ENCODE measurements at regions not wholly inside any gene's neighbourhood (a gene's known extent, or its start where the extent isn't known, plus 50 kb on each side); places are given as distances from the start of the nearest gene placed in this dataset.

GRCh38 chr9:4362281-4362680 lies 62.4 kb upstream of the GLIS3 start:
- WGBS, 5 donors: 90 to 95% (median 93%) methylated on average over 4 of the region's 4 CpGs
- H3K27me3 ChIP-seq: no peaks in the 10 kb centered on the region
- no peaks in the 10 kb centered on the region for H3K4me1 ChIP-seq
- no peak for DNase-seq
- H3K4me3 ChIP-seq: no peak overlapping the region
- TF ChIP-seq EP300 (IDR thresholded peaks at IDR 0.05): no peak
- TF ChIP-seq POLR2AphosphoS5 (IDR thresholded peaks at IDR 0.05): no peak
- TF ChIP-seq POLR2A (IDR thresholded peaks at IDR 0.05): no peak
- no peak for TF ChIP-seq CTCF (IDR thresholded peaks at IDR 0.05)
- H3K9me3 ChIP-seq: no peaks in the 10 kb centered on the region
- intact Hi-C loops (cut with DNase I; ENCODE audit: low total_unique reads): no loop called here
- H3K36me3 ChIP-seq: no peaks in the 10 kb centered on the region
- no peak overlapping the region for H3K27ac ChIP-seq

DNA sequence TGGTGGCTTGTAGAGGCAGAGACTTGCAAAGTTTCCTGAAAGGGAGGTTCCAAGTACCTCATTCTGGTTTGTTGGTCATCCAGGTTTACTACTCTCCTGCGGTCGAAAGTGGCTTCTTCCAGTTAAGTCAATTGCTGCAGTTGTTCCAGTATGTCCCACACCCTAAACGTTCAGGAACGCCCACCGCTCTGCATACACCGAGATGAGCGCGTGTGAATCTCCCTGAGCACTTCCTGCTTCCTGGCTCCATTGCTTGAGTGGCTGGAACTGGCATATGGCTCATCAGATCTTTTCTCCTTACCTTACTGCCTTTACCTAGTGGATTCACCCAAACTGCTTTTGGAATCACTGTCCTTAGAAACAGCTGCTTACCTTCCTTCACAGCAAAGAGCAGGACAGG lies 59.1 kb upstream of the GLIS3 start:
- Histone ChIP-seq H3K4me1 (no peaks in the 10 kb centered on the region), H3K27me3 (no peaks in the 10 kb centered on the region), H3K36me3 (no peaks in the 10 kb centered on the region), H3K4me3 (no peak overlapping the region), H3K9me3 (no peaks in the 10 kb centered on the region), H3K27ac (no peak overlapping the region)
- DNase-seq: no peak
- TF ChIP-seq EP300 (IDR thresholded peaks at IDR 0.05) (no peak), CTCF (IDR thresholded peaks at IDR 0.05) (no peak), POLR2A (IDR thresholded peaks at IDR 0.05) (no peak), POLR2AphosphoS5 (IDR thresholded peaks at IDR 0.05) (no peak)
- intact Hi-C loops (cut with DNase I; ENCODE audit: low total_unique reads): no loop called here
- WGBS, 5 donors: 90 to 94% (median 91%) methylated on average over 8 of the region's 8 CpGs

DNA sequence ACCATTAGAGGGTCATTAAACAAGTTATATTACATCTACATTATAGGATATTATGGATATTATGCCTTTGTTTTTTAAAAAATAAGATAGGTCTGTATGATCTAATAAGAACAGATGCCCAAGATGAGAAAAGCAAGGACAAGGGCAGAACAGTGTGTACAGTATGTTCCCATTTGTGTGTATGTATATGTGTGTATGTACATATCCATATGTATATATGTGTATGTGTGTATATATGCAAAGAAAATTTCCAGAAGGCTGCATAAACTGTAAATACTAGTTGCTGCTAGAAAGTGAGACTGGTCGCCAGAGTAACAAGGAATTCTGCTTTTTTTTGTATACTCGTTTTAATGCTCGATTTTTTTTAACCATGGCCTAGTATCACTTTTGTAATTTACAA lies 58.1 kb upstream of the GLIS3 start:
- 83 to 93% (median 90%) methylated on average over 3 of the region's 3 CpGs for WGBS, 5 donors
- Histone ChIP-seq H3K4me3 (no peak overlapping the region), H3K9me3 (no peaks in the 10 kb centered on the region), H3K4me1 (no peaks in the 10 kb centered on the region), H3K27ac (no peak overlapping the region), H3K36me3 (no peaks in the 10 kb centered on the region), H3K27me3 (no peaks in the 10 kb centered on the region)
- no peak for DNase-seq
- TF ChIP-seq POLR2AphosphoS5 (IDR thresholded peaks at IDR 0.05) (no peak), CTCF (IDR thresholded peaks at IDR 0.05) (no peak), POLR2A (IDR thresholded peaks at IDR 0.05) (no peak), EP300 (IDR thresholded peaks at IDR 0.05) (no peak)
- intact Hi-C loops (cut with DNase I; ENCODE audit: low total_unique reads): no loop called here

DNA sequence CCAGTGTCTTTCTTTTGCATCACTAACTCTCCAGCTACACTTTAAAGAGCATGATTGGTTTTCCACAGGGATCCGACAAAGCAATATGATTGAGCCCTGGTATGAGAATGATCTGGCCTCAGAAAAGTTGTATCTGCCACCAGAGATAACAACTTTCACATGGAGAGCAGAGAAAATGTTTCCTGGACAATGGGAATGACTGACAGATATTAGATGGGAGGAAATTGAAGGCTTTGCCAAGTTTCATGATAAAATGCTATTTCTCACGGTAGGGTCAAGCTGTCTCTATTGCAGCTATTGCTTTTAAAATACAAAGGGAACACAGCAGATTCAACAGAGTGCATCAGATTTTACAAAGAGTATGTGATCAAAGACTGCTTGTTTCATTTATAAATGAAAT lies 56.4 kb upstream of the GLIS3 start:
- intact Hi-C loops (cut with DNase I; ENCODE audit: low total_unique reads): no loop called here
- no peak overlapping the region for H3K27ac ChIP-seq
- 52 to 71% (median 60%) methylated on average over 2 of the region's 2 CpGs for WGBS, 5 donors
- H3K27me3 ChIP-seq: no peaks in the 10 kb centered on the region
- TF ChIP-seq EP300 (IDR thresholded peaks at IDR 0.05): no peak
- TF ChIP-seq CTCF (IDR thresholded peaks at IDR 0.05): no peak
- TF ChIP-seq POLR2AphosphoS5 (IDR thresholded peaks at IDR 0.05): no peak
- no peaks in the 10 kb centered on the region for H3K4me1 ChIP-seq
- H3K36me3 ChIP-seq: no peaks in the 10 kb centered on the region
- no peak for DNase-seq
- H3K4me3 ChIP-seq: no peak overlapping the region
- H3K9me3 ChIP-seq: no peaks in the 10 kb centered on the region
